HG02885 (cell line): ENCODE measurements at regions not wholly inside any gene's neighbourhood (a gene's known extent, or its start where the extent isn't known, plus 50 kb on each side); places are given as distances from the start of the nearest gene placed in this dataset.

ENCODE experiments used
- ATAC-seq: cut with Tn5 transposase; IDR thresholded peaks from one replicate; pipeline ENCODE4 v1.9.1; 2021; ENCODE audit warnings: mild to moderate bottlenecking; ENCODE audit not compliant: unreplicated experiment, poor library complexity

DNA sequence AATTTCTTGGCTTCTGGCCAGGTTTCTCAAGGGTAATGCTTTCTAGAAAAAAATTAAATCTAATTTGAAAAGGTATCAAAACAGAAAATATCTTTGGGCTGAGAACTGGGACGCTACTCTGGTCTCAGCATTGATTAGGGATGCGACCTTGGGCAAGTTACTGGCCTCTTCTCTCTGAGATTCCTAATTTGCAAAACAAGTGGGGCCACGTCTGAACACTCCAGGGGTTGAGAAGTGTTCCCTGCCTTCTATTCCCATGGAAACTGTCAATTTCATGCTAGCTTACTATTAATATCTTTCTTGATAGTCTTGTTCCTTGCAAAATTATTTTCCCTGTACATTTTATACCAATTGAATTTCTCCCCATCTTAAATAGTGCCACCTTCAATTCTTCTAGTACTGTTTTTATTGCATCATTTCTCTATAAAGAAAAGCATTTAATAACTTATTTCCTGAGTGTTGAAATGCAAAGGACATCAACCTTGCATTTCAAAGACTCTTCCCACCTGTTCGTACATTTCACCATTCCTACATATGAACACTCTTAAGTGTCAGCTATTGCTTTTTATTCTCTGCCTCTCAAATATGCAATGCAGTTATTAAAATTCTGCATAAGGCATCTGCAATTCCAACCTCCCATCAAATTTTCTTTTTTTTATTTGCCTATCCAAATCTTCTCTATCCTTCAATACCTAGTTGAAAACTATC lies 118.3 kb upstream of the DSEL start:
- ATAC-seq: no peak

DNA sequence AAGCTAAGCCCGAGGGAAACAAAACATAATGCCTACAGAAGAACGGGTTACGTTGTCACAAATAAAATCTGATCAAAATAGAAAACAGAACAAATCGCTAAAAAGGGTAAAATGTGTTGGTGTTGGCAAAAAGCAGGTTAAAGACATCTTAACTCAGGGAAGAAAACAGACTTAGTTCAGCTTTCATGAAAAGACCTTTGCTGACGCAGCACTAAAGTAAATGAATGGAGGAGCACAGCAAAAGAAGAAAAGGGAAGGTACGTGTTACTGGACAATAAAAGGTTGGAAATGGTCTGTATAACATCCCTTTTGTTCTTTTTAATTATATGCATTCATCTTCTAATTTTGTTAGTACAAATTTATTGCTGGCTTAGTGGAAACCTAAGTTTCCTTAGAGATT lies 117.4 kb upstream of the DSEL start:
- ATAC-seq: no peak

DNA sequence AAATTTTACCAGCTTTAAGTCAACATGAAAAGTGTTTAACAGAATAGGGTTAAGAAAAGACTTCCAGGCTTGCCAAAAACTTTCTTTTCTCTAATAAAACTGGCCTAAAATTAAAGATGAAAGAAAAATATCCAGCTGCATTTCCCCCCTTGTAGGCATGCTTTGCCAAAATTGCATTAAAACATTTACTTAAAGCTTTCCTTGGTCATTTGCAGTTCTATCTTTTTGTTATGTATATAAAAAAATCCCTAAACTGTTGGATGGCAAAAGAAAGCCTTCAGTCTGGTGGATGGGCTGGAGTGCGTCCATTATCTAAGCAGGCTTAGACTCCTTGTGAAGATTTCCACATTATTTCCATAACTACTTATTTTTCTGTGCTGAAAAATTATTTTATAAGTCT lies 105.4 kb upstream of the DSEL start:
- no peak for ATAC-seq

DNA sequence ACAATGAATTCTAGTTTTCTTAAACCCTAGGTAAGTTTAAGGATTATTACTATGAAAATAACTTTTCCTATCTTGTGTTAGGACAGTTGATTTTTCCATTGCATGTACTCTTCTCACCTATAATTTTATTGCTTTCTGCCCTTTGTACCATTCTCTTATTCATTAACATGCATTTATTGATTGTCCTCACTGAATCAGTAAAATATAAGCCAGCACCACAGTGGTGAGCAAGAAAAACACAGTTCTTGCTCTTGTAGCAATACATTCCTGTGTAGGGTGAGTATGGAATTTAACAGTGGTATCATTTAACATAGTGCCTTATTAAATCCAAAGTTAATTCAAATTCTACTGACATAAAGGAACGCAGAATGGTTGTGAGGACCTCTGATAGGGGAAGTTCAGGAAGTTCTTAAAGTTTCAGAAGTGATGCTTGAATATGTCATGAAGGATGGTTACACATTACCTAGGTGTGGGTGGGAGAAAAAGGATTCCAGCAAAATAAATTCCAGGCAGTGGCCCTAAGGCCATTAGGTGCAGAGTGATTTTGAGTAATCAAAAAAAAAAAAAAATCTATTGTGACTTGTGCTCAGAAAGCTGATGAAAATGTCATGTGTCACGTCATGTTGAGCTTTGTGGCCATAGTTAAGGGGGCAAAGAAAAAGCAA lies 104.7 kb upstream of the DSEL start:
- no peak for ATAC-seq

DNA sequence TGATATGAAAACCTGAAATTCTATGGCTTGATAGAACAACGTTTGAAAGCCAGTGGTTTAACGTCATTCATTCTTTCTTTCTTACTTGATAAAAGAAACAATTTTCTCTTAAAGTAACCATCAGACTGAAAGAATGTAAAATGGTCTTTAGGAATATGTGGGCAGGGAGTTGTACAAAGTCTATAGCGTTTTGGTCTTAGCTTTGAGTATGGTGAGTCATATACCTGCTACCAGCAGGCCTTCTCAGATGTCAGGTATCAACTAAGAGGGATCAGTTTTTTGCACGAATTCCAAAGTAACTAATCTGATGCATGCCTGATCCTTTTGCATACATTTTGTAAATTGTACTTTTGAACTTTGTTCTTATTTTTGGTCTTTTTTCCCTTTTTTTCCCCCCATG lies 101.5 kb upstream of the DSEL start:
- ATAC-seq: no peak

DNA sequence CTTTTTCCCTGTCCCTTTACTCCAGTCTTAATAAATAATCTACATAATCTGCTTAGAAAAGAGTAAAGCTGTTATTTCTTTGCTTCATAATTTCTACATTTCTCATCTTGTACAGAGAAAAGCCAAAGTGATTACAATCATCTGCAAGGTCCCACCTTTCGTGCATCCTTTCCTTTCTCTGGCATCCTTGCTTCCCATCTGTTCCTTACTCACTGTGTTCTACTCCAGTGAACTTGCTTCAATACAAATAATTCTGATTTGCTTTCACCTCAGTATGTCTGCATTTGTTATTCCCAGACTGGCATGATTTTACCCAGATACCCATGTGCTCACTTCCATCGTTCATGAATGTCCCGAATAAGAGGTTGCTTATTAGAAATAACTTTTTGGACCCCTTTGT lies 99.4 kb upstream of the DSEL start:
- no peak for ATAC-seq

DNA sequence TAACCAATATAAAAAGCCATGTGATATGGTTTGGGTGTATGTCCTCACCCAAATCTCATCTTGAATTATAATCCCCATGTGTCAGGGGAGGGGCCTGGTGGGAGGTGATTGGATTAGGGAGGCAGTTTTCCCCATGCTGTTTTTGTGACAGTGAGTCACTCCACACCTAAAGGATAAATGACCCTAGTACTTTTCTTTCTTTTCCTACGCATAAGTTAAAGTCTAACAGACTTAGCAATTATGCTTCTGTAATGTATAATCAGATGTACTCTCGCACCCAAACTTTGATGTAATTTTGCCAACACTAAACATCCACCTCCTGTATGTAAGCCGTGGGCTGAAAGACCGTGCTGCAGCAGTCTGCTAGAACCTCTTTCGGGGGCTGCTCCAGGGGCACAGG lies 97.2 kb upstream of the DSEL start:
- ATAC-seq: no peak

DNA sequence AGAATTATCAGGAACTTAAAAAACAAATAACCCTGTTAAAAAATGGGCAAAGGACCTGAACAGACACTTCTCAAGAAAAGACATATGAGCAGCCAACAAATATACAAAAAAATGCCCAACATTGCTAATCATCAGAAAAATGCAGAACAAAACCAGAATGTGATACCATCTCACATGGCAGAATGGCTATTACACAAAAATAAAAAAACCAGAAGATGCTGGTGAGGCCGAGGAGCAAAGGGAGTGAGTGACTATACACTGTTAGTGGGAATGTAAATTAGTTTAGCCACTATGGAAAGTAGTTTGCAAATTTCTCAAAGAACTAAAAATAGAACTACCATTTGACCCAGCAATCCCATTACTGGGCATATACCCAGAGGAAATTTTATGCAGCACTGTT lies 95.8 kb upstream of the DSEL start:
- no peak for ATAC-seq

DNA sequence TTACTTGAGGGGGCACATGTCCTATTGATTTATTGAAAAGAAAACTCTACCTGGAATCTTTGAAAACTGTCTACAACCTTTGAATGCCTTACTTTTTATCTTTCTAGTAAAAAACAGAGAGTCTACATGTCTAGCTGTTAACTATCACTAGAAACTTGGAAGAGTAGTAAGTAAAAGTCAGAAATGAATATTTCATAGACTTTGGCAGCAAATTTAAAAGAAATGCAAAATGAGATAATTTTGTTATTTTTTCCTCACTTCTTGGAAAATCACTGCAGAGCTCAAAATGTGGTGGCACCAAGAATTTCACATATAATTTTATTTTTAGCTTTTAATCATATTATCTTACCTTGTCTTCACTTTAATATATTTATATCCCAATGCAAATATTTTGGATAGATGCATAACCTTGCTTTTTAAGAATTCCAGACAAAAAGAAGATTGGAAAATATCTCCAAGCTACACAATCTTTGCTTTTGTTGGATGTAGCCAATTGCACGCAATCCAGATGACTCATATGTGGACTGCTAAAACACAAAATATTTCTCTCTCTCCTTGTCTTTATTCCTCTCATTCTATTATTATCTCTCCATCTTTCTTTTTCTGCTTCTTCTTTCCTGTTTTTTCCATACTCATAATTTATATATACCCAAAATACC lies 92.2 kb upstream of the DSEL start:
- ATAC-seq: no peak

DNA sequence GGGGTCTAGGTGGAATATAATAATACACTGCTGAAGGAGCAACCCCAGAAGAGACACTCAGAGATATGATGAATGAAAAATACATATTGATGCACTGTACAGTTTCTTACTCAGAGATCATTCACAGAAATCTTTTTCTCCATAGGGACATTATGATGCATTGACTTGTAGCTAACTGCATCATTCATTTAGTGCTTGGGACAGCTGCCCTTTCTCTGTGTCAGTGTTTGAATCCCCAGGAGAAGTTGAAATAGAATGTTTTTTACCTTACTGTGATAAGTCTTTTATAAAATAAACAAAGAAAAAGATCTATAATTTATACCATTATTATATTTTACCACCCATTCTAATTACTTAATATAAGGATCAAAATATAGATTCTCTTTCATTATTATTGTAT lies 91.7 kb upstream of the DSEL start:
- ATAC-seq: no peak

DNA sequence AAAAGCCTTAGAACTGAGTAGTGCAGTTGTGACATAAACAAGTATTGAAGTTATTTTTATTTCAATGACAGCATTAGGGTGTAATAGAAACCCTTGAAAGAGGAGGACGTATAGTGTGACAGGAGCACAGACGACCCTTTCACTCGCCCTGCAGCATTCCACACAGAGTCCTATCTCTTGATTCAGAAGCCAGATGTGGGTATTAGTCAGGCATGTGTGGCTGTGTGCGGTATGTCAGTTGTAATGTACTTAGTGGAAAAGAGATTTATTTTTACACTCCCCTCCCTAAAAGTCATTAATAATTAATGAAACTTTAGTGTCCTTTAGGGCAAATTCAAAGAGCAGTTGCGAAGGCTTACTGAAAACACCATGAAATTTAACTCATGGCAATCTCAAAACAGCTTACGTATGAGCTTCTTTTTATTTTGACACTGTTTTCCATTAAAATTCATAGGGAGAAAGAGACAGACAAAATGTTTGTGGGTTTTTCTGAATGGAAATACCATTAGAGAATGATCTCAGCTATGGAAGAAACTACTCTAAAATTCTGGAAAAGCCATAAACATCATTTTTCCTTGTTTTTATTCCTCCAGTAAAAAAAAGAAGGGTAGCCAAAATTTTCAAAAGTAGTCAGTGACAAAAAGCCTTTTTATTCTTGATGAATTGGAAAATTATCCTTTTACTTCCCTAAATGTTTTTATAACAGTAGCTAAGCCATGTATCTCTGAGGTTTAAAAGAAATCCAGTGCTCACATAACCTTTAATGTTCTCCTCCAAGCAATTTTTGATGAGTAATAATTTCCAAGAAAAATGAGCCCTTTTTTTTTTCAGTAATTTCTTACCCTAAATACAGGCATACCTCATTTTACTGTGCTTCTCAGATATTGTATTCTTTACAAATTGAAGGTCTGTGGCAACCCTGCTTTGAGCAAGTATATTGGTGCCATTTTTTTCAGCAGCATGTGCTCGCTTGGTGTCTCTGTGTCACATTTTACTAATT lies 84.0 kb upstream of the DSEL start:
- no peak for ATAC-seq

DNA sequence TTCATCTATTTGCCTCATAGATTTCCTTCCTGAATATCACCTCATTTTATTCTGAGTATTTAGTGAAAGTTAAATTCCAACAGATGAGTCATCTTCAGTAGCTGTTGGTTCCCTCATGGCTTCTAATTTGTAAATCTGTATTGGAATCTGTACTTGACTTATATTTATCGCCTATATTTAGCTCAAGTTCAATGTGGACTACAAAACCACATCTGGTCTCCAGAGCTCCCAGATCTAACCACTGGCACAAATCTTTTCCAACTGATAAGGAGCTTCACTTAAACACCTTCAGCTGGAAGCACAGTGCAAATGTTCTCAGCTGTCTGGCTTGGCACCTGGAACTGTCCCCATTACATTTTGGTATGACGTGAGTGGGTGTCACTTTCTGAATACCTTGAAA lies 82.8 kb upstream of the DSEL start:
- no peak for ATAC-seq

DNA sequence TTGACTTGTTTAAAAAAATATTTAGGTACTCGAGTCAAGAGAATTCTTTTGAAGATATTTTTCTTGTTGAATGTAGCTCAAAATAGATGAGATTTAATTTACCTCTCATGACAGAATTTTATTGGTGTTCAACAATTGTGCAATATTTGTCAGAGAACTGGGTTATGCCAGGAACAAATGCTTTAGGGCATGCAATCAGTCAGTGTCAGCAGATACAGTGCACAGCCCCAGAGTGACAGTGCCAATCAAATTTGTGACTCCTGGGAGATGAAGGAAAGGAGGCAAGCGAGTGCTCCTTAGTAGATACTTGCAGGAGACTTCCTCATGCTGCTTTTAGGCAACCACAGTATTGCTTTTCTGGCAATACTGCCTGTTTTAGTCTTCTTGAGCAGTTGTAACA lies 81.2 kb upstream of the DSEL start:
- ATAC-seq: no peak

DNA sequence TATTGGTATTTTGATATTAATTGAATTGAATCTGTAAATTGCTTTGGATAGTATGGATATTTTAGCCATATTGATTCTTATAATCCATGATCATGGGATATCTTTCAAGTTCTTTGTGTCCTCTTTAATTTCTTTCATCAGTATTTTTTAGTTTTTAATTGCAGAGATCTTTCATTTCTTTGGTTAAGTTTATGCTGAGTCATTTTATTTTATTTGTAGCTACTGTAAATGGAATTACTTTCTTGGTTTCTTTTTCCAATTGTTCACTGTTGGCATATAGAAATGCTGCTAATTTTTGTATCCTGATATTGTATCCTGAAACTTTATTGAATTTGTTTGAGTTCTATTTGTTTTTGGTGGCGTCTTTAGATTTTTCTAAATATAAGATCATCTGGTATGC lies 79.5 kb upstream of the DSEL start:
- no peak for ATAC-seq

DNA sequence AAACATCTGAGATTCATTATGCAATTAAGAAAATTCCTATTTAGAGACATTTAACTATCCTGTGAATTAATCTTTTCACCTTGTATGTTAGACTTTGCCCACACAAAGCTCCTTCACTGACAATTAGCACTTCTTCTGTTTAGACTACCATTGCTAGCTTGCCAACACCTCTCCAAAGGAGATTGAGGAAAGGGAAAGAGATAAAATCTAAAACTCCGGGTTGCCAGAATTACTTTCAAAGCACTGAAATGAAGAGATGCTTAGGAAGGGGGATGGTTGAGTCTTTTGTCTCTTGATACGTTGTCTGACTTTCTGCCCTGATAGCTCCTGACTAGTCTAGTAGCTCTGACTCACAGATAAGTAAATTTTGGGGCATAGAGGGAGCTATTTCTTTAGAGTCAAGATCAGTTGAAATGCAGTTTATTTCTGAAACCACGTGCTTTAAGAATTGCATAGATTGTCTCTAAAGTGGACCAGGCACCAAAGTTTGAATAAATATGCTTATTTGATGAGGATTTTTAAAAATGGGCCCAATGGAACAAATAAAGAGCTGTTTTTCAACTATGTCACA lies 74.1 kb upstream of the DSEL start:
- no peak for ATAC-seq

DNA sequence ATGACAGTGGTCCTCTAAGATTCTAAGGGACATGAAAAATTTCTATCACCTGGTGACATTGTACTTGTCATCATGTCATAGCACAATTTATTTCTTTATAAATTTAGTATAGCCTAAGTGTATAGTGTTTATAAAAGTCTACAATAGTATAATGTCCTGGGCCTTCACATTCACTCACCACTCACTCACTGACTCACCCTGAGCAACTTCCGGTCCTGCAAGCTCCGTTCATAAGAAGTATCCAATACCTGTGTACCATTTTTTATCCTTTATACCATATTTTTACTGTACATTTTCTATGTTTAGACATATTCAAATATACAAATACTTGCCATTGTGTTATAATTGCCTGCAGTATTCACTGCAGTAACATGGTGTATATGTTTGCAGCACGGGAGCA lies 72.8 kb upstream of the DSEL start:
- ATAC-seq: no peak

DNA sequence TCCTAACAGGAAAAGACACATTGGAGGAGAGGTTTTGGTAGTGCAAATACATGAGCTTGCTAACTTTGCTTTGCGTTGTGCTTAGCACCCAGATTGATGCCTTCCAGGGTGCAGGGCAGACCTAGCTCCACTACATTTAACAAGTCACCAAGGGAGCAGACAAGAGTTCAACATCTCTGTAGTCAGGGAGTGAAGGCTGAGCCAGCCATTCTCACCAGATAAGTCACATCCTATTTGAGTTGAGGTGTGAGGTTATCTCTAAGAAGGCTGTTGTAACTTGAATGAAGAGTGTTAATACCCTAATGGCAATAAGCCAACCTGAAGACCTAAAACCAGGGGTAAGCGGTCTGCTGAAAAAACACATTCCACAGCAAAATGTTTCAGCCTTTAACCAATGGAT lies 69.6 kb upstream of the DSEL start:
- no peak for ATAC-seq

DNA sequence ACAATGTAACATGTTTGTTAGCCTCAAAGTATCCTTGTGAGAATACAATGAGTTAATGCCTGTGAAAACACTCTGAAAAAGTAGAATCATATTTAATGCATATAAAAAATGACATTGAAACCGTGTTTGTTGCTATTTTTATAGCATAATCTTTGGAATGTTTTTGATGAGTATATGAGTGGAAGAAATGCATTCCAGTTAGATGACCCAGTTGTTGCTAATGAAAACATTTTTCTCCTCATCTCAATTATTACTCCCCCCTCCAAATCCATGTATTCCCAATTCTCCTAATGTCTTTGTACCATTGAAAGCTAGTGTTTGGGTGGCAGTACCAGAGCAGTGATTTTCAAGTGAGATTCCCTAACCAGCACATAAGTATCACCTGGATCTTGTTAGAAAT lies 67.1 kb upstream of the DSEL start:
- ATAC-seq: no peak

DNA sequence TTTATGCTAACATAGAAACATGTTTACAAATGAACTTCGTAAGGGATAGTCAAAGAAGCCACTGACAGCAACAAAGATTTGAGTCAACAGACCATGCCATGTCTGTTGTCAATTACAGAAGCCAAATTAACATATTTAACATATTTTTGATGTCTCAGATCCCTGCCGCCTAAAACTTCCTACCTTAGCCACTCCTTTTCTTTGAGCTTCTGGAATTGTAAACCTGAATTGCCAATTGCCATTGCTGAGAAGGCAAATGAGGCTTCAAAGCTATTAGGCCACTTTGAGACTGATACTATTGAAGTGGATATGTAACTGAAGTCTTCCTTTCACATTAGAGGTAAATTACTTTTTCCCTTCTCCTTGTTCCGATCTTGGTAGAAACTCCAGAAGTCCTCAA lies 66.0 kb upstream of the DSEL start:
- ATAC-seq: no peak

DNA sequence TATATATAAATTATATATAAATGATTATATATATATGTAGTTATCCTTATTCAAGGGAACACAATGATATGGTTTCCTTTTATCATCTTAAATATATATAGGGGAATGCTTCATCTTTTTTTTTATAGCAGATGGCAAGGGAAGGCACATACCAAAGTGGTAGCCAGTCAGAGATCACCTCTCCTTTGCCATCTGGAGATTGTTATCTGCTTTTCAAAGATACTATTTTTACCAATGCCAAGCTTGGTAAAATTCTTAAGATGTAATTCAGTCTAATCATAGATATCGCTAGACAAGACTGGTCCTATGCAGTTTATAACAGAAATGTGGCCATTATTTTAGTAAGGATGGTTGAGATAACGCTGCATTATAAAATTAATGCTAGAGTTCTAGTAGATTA lies 64.7 kb upstream of the DSEL start:
- no peak for ATAC-seq
